ENCODE measurements at regions not wholly inside any gene's neighbourhood (a gene's known extent, or its start where the extent isn't known, plus 50 kb on each side); places are given as distances from the start of the nearest gene placed in this dataset.

GRCh38 chr7:116324582-116324981 is 114.2 kb downstream of the TES start:
- BruUV-seq (replicated peaks), result no TSS peak

More at GRCh38 chr7:116324582-116324981, 114.2 kb downstream of the TES start:
- Histone ChIP-seq H3K27me3 (ENCODE audit: insufficient read depth, low read length) (no peaks in the 10 kb centered on the region), H4K20me1 (ENCODE audit: insufficient read depth) (no peaks in the 10 kb centered on the region), H3K9me2 (ENCODE audit: insufficient read depth) (no peaks in the 10 kb centered on the region), H3K27ac (ENCODE audit: low read depth, low read length) (no peak overlapping the region), H3K9ac (ENCODE audit: low read length) (no peak overlapping the region), H3K4me1 (ENCODE audit: control insufficient read depth in 1 of 2, insufficient read depth in 2 of 2, low read length in 2 of 2) (peaks cover 0 to 47% of the 10 kb centered on the region in 2 experiments; a peak in 2 of 4 replicates), H3K79me2 (ENCODE audit: insufficient read depth, low read length) (no peaks in the 10 kb centered on the region), H2AFZ (ENCODE audit: low read depth, low read length, poor library complexity, severe bottlenecking) (no peak overlapping the region), H3K4me3 (replicated peaks in 1 of 2; ENCODE audit: low read depth in 1 of 2, low read length in 2 of 2) (no peak overlapping the region), H3K4me2 (ENCODE audit: low read length) (no peak overlapping the region), H3K36me3 (ENCODE audit: control insufficient read depth in 1 of 2, insufficient read depth in 2 of 2, low read length in 2 of 2) (peaks cover 0 to 9% of the 10 kb centered on the region in 2 experiments; a peak in 1 of 4 replicates), H3K9me3 (ENCODE audit: control insufficient read depth in 1 of 2, insufficient read depth in 1 of 2, low read depth in 1 of 2, low read length in 2 of 2) (no peaks in the 10 kb centered on the region)
- ChIA-PET RAD21 (ENCODE audit: low non-redundant PET in 1 of 2, low total read pairs in 2 of 2, uncharacterized antibody in 2 of 2, unreplicated experiment in 2 of 2) (no interaction called here), POLR2A (no interaction called here), CTCF (no interaction called here)
- ATAC-seq (no peak), DNase-seq (ENCODE audit: low read depth, low spot score) (no peak)
- intact Hi-C loops (cut with micrococcal nuclease), result no loop called here
- no peak for TF ChIP-seq FOSL1 (IDR thresholded peaks at IDR 0.05; ENCODE audit: low read depth)
- no peak for TF ChIP-seq ZNF274 (IDR thresholded peaks at IDR 0.05; ENCODE audit: low read depth, low read length)
- no peak for TF ChIP-seq REST (IDR thresholded peaks at IDR 0.05; ENCODE audit: low read depth)
- no peak for TF ChIP-seq ELF1 (IDR thresholded peaks at IDR 0.05; ENCODE audit: borderline replicate concordance, low read depth)
- no peak for TF ChIP-seq CBX3 (IDR thresholded peaks at IDR 0.05; ENCODE audit: low read depth)
- TF ChIP-seq ZFX (IDR thresholded peaks at IDR 0.05), result no peak
- no peak for TF ChIP-seq ATF3 (IDR thresholded peaks at IDR 0.05)
- no peak for TF ChIP-seq SRF (IDR thresholded peaks at IDR 0.05; ENCODE audit: low read depth)

Measured in HCT116 (cell line).